GM18951 (cell line): ENCODE measurements at regions not wholly inside any gene's neighbourhood (a gene's known extent, or its start where the extent isn't known, plus 50 kb on each side); places are given as distances from the start of the nearest gene placed in this dataset.

Experiments used
- POLR2A ChIP-seq: IDR thresholded peaks from 4 replicates; pipeline ENCODE4 v1.6.1; 2011; ENCODE audit warnings: mild to moderate bottlenecking; ENCODE audit not compliant: insufficient read length, insufficient read depth; ENCODE audit errors: extremely low read depth
- in situ Hi-C: fragments of 300-500 bp; cut with MboI; formaldehyde crosslinking; loops from one replicate; pipeline ENCODE4 v1.12.0; 2022; ENCODE audit warnings: low sequenced_read_pairs, mixed read lengths, inconsistent platforms; ENCODE audit not compliant: unreplicated experiment

DNA sequence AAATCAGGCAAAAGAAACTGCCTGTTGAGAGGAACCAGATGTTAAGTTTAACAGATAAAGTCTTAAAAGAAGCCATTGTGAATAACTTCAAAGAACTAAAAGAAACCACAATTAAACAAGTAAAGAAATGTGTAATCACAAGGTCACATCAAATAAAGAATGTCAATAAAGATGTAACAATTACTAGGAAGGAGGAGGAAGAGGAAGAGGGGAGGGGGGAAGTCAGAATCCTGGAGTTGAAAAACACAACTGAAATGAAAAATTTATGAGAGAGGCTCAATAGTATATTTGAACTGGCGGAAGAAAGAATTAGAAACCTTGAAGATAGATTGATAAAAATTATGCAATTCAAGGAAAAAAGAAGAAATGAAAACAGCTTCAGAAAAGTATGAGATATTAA is 88.4 kb upstream of the CRIM1 start:
- in situ Hi-C loops: no loop called here
- TF ChIP-seq POLR2A: no peak

DNA sequence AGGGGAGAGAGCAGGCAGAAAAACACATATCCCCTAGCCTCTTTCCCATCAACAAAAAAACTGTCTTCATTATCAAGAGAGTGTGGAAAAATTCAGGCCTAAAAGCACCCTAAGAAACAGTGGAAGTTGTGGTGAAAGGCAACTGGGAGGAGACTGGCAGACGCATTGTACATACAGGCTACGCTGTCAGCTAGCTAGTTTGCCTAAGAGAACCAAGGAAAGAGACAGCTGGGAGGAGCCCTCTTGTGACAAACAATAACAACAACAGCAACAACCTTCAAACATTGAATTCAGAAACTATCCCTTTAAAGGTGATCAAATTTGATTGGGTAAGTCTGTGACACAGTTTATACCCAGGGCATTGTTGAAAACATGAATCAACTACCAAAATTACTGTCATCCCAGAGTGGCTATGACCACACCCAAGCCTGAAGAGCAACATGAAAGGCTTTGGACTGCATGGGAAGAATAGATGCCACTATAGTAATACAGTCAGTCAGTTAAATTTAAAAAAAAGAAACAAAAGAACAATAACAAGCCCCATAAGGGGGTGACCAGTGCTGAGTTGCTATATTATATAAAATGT is 88.9 kb upstream of the CRIM1 start:
- no peak for TF ChIP-seq POLR2A
- in situ Hi-C loops: no loop called here

DNA sequence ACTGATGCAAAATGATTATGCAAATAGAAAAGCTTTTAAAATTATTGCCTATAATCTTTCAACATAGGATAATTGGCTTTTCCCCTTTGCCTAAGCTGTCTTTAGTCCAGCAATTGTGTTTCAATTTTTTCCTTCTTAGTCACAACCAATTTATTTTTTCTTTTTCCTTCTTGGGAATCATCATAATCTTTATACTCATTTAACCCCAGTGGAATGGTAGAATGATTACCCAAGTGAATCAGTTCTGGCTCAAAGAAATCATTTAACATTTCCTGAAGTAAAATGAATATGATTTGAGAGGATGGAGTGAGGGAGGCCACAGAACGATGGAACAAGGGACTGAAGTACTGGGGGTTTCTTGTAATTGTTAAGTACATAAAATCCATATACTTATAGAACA is 93.0 kb upstream of the CRIM1 start:
- in situ Hi-C loops: no loop called here
- no peak for TF ChIP-seq POLR2A

DNA sequence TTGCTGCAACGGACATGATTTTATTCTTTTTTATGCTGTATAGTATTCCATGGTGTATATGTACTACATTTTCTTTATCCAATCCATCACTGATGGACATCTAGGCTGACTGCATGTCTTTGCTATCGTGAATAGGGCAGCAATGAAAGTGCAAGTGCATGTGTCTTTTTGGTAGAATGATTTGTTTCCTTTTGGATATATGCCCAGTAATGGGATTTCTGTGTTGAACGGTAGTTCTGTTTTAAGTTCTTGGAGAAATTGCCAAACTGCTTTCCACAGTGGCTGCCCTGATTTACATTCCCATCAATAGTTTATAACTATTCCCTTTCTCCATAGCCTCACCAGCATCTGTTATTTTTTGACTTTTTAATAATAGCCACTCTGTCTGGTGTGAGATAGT is 99.7 kb upstream of the CRIM1 start:
- in situ Hi-C loops: no loop called here
- TF ChIP-seq POLR2A: no peak

DNA sequence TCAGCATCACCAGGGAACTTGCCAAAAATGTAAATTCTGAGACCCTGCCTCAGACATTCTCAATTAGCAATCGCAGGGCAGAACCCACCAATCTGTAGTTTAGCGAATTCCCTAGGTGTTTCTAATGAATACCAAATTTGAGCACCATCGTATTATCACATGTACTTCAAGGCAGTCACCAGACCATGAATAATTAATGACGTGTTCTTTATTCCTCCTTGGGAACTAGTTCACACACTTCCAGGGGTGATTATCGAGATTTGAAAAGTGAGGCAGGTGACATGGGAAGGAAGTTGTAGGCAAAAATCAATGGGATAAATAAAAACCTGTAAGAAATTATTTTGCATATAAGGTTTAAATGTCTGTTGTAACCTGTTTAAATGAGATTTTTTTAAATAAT is 102.5 kb upstream of the CRIM1 start:
- in situ Hi-C loops: no loop called here
- TF ChIP-seq POLR2A: no peak

DNA sequence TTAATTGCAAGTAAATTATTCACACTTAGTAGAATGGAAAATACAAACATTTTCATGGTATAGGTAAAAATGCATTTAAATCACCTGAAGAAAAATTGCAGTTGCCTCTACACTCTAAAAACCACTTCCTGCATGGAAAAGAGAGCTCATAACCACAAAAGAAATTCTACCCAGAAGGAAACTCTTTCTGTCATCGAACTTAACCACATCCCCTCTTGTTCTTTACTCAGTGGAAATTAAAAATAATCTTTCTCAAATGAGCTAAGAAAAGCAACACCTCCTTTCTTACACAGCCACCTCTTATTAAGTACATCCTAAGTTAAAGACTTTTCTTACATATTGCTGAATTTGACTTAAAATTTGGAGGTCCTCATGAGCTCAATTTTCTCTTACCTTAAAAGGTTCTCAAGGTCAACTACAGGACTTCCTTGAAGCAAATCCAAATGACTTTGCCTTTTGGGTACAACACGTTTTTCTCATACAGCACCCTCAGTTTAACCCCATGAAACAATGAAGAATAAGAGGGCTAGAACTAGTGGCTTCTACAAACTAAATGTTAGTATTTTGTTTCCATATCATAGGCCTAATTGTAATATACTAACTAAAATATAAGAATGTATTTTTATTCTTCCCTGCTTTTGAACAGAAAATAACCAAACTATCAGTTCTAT is 109.1 kb upstream of the CRIM1 start:
- no peak for TF ChIP-seq POLR2A
- in situ Hi-C loops: no loop called here

DNA sequence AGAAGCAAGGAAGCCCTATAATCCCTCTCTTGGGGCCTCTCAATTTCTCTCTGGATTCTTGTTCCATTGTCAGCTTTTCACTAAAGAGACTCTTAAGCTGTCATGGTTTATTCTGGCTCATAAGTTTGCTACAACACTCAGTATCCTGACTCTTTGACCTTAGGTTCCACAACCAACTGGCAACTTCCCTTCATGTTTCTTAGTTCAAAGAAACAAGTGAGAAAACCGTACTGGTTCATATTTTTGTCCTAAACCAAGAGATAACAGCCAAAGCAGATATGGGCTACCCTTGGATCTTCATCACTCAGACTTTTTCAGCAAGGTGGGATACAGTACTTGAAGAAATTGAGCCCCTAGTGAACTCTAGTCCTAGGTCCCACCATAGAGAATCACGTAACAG is 109.9 kb upstream of the CRIM1 start:
- in situ Hi-C loops: no loop called here

DNA sequence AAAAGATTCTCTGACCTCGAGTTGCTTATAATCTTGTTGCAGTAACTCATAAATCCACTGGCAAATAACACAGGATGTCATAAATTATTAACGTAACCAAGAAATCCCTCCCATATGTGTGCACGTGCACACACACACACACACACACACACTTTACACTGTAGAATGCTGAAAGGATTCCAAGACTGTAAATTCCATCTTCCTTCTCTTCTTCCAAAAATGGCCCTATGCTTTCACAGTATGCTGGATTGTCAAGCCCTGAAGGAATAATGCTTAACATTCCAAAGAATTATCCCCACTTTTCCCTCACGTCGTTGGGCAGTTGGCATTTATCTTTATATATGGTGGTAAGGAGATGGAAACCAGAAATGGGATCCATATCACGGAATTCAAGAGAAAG is 117.5 kb upstream of the CRIM1 start:
- TF ChIP-seq POLR2A: no peak
- in situ Hi-C loops: no loop called here

More for the DNA sequence above, 109.9 kb upstream of the CRIM1 start:
- no peak for TF ChIP-seq POLR2A

DNA sequence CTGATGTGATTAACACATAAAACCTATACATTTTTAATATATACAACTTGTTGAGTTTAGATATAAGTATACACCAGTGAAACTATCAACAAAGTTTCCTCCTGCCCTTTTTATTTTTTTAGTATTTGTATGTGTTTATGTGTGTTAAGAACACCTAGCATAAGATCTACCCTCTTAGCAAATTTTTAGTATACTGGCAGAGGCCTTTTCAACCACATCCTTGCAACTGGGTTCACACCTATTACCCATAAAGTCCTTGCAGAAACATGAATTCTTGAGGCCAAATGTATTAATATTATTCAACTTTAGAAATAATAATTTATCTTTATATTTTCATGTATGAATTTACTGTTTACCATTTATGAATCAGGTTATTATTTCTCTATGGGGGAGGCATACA is 119.7 kb upstream of the CRIM1 start:
- in situ Hi-C loops: no loop called here

DNA sequence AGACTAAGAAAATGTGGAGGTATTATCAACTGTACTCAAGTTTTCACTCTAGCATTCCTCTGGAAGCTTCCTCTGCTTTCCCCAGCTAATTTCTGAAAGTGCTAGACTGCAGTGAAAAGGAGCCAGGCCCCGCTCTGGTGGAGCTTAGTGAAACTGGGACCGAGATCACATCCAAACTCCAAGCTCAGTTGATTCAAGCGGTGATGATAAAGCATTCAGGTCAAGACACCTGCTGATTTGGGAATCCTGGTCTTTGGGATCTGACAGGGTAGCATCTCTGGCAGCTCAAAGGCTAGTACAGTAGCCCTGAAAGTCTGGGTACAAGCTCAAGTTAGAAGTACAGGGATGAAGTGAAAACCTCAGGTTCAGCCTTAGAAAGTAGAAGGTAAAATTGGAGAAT is 120.2 kb upstream of the CRIM1 start:
- no peak for TF ChIP-seq POLR2A
- in situ Hi-C loops: no loop called here

More for the DNA sequence above, 119.7 kb upstream of the CRIM1 start:
- TF ChIP-seq POLR2A: no peak

DNA sequence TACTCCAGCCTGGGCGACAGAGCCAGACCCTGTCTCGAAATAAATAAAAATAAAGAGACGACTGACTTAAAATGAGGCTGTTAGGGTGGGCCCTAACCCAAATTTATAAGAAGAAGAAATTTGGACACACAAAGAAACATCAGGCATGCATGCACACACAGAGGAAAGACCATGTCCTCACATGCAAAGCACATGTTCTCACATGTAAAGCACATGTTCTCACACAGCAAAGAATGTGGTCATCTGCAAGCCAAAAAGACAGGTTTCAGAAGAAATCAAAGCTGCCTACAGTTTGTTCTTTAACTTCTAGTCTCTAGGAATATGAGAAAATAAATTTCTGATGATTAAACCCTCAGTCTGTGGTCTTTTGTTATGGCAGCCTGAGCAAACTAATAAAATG is 132.3 kb upstream of the CRIM1 start:
- no peak for TF ChIP-seq POLR2A
- in situ Hi-C loops: no loop called here

DNA sequence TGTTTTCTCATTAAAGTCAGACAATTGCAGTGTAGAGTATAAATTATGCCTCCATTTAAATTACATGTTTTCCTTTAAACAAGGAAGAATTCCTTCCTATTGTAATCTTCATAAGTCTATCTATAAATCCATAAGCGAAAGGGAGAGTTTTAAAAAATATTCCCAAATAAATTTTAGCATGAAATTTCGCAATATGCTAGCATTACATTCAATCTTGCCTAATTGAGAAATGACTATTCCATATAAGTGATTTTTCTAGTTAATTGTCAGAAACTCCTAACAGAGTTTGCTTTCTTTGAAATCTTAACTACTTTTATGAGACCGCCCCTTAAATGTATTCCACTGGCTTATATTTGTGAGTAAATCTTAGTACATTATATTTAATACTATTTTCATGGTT is 133.1 kb upstream of the CRIM1 start:
- in situ Hi-C loops: no loop called here
- no peak for TF ChIP-seq POLR2A

DNA sequence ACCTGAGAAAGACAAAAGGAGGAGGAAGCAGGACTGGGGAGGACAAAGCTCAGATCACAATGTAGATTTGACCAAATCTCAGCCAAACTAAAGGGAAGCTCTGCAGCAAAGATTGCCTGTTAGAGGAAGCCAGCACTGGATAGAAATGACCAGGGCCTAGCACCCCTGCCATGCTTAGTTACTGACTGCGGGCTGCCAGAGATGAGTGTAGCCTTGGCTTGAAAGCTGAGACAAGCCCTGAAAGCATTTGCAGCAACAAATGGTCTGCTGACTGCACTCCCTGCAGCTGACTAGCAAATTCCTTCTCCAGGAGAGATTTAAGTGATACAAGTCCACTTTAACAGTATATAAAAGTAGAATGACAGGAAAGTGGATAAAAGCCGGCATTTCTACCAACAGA is 140.9 kb upstream of the CRIM1 start:
- TF ChIP-seq POLR2A: no peak
- in situ Hi-C loops: no loop called here

DNA sequence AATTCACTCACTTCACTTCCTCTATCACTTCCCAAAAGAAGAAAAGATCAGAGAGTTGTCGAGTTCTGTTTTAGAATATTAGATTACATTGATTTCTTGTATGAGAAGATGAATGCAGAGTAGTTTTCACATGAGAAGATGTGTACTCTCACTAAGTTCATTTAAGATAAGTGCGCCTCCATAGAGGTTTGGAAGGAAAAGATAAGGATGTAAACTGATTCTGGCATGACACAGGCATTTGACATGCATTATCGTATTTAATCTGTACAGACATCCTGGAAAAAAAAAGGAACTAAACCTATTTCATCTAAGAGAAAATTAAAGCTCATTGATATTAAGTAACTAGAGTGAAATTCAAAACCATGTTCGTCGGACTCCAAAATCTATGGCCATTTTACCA is 152.2 kb upstream of the CRIM1 start:
- in situ Hi-C loops: no loop called here

DNA sequence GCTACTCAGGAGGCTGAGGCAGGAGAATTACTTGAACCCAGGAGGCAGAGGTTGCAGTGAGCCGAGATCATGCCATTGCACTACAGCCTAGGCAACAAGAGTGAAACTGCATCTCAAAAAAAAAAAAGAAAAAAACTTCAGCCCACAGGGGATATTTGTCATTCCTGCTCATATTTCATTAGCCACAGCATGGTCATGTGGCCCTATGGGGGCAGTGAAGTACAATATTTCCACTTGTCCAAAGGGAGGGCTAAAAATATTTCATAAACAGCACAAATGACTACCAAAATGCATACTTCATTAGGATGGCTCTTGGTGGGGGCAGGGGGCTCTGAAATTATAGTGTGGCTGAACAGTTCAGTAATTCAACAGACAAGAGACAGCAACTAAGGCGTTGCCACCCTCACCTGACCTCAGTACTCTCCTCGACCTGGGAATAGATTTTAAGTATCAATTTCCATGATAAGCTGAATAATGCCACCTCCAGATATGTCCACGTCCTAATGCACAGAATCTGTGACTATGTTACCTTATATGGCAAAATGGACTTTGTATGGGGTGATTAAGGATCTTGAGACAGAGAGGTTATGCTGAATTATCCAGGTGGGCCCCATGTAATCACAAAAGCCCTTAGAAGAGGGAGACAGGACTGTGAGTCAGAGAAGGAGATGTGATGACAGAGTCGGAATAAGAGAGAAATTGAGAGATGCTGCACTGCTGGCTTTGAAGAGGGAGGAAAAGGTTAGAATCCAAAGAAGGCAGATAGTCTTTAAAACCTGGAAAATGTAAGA is 158.2 kb upstream of the CRIM1 start:
- in situ Hi-C loops: no loop called here

More for the DNA sequence above, 152.2 kb upstream of the CRIM1 start:
- no peak for TF ChIP-seq POLR2A

More for the DNA sequence above, 158.2 kb upstream of the CRIM1 start:
- TF ChIP-seq POLR2A: no peak
